ENCODE measurements at regions not wholly inside any gene's neighbourhood (a gene's known extent, or its start where the extent isn't known, plus 50 kb on each side); places are given as distances from the start of the nearest gene placed in this dataset.
"Not testable (repeated sequence)": the region's sequence is repeated elsewhere in the genome, so short reads cannot be mapped to it uniquely, and the experiment has no call there.

DNA sequence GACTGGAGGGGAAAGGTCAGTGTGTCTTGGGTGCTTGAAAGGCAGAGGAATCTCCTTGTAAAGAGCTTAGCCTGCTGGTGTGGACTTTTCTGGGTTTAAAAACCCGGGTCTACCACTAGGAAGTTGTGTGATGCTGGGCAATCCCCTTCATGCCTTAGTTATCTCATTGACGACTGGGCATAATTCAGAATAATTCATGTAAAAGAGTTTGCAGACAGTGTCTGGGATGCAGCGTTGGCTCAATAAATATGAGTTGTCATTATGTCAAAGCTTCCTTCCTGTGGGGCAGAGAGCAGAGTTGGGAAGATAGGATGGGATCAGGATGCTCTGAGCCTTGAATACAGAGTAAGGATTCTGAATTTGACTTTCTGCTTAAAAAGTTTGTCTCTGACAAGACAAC lies 196.4 kb downstream of the ADRA2A start:
- DNase-seq = no peak

DNA sequence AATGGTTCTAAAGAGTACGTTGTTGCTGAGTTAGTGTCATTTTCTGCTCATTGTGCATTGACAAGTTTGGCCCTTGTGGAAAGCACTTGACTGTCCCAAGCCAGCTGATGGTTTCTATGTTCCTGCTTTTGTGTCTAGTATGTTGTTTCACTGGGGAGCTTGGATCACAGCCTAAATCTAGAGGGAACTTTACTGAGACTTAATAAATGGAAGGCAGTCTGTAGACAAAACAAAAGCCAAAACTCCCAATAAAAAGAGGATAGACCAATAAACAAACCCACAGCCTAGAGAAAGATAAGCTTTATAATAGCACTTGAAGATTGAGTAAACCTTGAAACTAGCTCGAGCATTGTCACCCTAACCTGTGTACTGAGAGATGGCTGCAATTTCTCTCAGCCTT lies 196.8 kb downstream of the ADRA2A start:
- DNase-seq = no peak

DNA sequence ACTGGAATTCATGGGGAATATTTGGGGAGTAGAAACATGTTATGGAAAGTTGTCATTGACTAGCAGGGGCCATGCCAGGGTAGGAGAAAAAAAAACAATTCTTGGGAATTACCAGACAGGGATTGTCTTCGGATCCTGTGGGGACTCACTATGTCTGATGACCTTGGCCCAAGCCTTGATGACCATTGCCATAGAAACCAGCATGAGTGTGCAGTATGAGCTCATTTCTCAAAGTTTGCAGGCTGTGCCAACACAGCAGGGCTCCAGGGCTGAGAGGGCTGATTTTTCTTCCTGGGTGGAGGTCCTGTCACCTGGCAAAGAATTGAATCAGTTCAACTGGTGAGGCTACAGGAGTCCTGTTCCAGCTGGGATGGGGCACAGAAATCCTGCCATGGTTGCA lies 198.3 kb downstream of the ADRA2A start:
- no peak for DNase-seq

DNA sequence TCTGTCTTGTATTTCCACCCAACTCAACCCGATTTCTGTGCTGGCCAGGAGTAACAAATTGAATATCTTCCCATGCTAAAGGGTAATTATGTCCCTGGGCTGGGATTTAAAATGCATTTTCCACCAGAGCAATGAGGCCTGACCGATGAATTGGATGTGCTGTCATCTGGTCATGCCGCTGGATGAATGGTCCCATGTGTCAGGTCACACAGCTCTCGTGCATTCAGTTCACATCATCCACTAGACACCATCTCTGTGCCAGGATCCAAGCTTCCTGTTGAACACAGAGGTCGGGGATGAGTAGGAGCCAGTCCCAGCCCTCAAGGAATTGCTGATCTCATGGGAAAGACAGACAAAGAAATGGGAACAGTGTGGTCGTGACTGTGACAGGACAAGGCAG lies 200.8 kb downstream of the ADRA2A start:
- no peak for DNase-seq

DNA sequence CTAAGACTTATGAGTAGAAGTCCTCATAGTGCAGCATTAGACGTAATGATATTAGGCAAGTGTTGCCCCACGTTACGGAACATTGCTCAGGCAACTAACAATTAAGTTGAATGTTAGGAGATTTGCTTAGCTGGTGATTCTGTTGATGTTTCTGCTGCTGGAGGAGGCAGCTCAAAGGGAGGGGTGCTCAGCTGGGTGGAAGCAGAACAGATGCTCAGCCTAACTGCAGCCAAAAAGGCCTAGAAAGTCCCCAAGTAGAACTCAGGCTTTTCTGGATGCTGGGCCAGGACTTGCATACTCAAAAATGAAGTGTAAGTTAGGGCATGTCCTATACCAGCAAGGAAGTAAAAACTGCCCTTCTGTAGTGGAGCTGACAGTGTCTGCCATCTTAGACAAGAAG lies 201.4 kb downstream of the ADRA2A start:
- DNase-seq = no peak

DNA sequence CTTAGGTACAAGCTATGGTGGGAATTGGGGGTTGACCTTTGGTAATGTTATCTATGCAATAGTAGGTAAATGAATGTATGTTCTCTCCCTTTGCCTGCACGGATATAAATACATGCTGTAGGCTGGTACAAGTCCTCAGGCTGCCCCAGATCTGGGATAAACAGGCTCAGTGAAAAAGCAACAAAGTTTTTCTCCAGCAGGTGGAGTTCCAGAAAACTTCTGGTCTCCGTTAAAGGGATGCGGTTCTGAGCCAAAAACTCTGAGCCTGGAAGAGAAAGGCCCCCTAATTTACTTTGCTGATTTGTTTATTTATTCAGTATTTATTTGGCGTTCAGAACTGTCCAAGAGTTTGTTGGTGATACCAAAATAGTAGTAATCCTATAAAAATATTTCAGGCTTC lies 204.7 kb downstream of the ADRA2A start:
- DNase-seq = no peak

DNA sequence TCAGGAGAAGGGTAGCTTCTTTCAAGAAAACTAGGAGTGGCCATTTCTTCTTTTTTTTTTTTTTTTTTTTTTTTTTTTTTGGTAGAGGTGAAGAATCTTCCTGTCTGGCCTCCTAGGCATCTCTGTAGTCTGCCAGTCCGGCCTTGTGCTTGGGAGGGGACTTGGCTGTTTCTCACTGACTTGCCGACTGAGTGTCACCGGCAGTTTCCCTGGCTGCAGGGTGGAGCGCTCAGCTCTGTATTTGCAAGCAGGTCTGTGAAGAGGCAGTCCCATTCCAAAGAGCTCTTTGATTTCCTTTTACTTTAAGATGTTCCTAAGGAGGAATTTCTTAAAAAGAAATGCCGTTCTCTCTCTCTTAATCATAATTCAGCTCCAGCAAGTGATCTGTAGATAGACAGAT lies 212.6 kb downstream of the ADRA2A start:
- DNase-seq = no peak

DNA sequence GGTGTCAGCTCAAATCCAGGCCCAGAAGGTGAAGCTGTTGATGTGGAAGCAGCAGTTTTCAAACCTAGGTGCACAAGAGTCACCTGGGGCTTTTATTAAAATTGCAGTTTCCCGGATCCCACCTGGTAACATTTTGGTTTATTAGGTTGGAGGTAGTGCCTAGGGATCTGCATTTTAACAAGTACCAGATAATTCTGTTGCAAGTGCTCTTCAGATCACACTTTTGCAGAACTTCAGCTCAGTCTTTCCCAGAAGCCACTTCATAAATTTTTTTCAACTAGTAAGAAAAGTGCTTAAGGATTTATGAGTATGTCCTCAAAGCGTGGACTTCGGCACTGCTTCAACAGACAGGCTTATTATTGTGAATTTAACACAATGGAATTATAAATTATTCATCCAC lies 213.8 kb downstream of the ADRA2A start:
- no peak for DNase-seq

DNA sequence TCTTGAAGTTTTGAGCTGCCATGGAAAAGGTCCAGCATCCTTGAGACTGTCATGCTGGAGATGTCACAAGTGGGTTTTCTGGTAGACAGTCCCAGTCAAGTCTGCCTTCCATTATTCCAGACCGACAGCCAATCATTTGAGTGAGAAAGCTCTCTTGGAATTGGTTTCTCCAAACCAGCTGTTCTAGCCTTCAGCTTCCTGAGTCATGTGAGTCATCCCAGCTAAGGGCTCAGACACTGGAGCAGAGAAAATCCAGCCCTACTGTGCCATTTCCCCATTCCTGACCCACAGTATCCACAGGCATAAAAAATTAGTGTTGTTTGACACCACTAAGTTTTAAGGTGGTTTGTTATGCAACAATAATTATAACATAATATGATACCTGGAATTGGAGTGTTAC lies 219.0 kb downstream of the ADRA2A start:
- DNase-seq = no peak

DNA sequence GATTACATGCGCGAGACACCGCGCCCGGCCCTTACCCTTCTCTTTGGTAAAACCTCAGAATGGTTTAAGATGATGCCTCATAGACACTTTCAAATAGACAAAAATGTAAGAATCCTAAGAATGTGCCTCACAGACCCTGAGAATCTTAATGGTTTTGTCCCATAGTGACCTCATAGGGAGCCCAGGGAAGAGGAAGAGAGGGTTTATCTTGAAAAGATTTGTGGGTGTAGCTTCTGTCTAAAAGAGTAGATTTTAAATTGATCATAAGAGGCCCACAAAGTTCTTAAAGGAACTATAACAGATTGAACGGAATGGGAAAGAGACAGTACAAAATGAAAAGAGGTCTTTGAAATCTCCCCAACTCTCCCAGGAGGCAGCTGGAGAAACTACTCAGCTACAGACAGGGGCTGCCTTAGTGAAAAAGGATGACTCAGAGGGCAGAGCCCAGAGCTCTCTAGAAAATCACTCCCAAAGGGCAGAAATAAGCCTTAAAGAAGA lies 220.6 kb downstream of the ADRA2A start:
- no peak for DNase-seq

DNA sequence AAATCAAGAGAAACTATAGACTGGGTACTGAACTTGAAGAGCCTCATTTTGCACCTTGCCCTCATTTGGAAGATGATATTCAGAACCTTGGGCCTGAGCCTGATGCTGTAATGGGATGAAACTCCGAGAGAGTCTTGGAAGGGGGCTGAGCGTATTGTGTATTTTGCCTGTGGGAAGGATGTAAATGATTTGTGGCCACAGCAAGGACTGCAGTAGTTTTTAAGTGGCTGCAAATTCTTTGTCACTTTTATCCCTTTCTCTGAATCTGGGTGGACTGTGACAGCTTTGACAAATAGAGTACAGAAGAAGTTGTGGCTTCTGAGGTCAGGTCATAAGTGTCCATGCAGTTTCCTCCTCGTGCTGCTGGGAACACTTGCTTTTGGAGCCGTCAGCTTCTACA lies 221.2 kb downstream of the ADRA2A start:
- no peak for DNase-seq

DNA sequence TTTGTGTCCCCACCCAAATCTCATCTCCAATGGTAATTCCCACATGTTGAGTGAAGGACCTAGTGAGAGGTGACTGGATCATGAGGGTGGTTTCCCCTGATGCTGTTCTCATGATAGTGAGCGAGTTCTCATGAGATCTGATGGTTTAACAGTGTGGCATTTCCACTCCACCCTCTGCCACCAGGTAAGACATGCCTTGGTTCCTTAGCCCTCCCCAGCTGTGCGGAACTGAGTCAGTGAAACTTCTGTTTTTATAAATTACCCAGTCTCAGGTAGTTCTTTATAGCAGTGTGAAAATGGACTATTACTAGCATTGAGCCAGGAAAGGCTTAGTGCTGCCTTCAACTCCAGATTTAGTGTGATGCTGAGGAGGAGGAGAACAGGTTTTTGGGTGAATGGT lies 222.2 kb downstream of the ADRA2A start:
- no peak for DNase-seq

DNA sequence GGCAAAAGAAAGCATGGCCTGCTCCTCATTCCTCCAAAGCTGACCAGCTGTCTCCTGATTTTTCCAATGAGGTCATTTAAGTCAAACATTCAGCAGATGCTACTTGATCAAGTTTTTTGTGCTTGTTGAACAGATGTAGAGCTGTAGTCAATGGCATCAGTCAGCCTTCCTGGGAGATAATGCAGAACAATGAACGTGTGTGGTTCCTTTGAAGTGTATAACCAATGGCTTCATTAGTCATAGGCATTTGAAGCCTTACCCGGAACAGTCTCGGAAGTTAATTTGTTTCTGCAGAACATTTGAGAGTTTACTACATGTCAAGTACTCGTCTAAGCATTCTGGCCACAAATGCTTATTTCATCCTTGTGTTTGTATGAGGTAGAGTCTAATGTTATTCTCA lies 227.1 kb downstream of the ADRA2A start:
- DNase-seq = no peak

DNA sequence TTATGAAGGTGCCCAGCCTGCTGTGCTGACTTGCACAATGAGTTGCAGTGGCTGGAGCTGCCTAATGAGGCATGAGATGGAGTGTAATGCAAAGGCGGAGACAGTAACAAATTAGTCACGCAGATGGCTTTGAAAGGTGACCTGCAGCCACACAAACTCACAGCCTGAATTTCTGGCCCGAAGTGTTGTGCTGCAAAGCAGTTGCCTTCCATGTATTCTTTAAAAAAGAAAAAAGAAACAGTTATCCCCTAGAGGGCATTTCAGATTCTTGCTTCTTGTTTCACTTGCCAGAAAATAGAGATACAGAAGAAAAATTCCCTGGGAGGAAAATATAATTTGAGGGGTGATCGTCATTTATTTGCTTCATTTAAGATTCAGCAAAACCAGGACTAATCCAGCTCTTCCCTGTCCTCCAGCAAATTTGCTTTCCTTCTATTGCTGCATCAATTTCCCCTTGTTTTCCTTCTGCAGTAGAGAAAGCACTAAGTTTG lies 239.9 kb downstream of the ADRA2A start:
- no peak for DNase-seq

DNA sequence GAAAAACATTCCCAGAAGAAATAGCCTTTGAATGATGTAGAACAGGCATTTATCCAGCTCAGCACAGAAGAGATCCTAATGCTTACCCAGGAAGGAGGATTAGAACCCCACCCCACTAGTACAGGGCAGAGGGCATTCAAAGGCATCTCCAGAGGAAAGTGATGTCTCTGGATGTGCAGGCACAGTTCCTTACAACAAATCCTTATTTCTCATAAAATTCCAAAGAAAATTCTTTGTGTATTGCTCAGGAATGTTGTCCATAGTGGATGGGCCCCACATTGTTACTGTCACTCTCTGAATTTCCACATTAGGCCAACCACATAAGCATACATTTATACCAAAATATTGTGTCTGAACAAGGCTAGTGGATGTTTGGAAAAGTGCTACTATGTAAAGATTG lies 243.0 kb downstream of the ADRA2A start:
- DNase-seq = no peak

DNA sequence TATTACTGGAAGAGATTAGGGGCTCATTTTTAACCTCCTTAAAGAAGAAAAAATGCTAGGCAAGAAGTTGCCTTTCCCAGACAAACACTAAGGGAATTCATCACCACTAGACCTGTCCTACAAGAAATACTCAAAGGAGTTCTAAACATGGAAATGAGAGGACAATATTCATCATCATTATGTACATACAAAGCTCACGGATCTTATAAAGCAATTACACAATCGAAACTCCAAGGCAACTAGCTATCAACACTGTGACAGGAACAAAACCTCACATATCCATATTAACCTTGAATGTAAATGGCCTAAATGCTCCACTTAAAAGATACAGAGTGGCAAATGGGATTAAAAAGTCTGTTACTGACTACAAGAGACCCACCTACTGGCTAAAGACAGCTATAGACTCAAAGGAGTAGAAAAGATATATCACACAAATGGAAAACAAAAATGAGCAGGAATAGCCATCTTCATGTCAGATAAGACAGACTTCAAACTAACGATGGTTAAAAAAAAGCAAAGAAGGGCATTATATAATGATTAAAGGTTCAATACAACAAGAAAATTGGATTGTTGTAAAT lies 246.6 kb downstream of the ADRA2A start:
- DNase-seq = no peak

DNA sequence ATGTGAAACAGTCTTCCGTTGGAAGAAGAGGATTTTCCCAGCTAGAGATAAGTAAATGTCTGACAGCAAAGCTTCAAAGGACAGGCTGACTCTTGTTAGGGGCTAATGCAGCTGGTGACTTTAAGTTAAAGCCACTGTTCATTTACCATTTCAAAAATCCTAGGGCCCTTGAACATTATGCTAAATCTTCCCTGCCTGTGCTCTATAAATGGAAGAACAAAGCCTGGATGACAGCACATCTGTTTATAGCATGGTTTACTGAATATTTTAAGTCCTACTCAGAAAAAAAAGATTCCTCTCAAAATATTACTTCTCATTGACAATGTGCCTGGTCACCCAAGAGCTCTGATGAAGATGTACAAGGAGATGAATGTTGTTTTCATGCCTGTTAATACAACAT lies 255.3 kb downstream of the ADRA2A start:
- not testable (repeated sequence) for DNase-seq

DNA sequence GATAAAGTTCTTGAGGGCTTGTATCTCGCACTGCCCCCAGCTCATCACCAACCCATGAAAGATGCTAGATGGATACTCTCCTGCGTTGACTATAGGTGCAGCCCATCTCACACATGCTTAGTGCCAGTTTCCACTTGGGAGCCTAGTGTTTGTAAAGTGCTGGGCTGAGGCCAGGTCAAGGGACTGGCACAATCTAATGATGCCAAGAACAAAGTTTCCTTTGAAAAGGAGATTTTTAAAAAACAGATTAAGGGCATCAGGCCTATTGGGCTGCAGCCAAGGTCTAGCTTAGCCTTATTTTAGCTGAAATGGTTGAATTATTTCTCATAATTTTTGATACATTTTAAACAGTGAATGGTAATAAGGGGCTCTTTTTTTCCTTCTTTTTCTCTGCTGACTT lies 259.0 kb downstream of the ADRA2A start:
- DNase-seq = no peak

DNA sequence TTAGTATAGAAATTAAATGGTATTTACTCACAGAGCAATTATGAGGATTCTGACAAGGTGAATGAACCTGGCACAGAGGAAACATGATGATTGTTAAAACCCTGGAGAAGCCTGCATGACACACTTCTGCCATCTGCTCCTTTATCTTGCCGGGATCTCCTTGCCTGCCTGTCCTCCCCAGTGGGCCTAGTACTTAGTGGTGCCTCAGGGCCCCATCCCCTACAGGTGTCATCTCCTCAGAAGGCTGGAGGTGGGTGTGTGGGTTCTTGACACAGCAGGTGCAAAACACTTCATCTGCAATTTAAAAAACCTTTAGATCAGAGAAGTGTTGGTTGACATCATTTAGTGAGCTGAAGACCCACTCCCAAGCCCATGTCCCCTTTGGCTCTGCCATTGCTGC lies 261.2 kb downstream of the ADRA2A start:
- no peak for DNase-seq

DNA sequence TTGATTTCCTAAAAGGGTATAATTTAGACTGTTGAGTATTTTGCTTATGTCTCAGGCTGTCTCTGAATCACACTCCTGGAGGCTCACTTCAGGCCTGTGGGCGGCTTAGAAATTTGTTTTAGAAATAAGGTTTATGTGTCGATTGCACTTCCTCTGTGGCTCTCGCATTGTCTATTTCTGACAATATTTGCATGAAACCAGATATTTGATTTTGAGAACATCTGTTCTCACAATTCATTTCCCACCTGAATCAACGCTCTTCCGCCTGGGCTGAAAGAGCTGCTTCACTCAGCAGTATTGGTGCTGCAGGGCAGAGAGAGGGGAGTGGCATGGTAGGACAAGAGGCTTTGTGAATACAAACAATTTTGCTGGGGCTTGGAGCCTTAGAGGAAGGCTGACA lies 262.0 kb downstream of the ADRA2A start:
- no peak for DNase-seq

DNA sequence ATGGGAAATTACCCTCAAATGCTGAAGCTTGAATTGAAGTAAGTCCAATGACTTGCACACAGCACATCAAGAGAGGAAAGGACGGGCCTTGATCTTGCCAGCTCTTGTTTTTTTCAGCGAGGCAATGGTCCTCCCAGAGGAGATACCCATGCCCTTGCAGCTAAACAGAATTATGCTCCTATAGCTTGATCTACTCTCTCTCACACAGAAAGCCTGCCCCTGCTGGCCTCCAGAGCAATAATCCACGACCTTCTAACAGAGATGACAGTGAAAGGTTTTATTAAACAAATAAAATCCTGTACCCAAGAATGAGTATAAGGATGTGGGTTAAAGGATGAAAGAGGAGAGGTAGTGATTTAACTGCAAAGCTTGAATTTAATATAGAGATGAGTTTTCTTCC lies 268.0 kb downstream of the ADRA2A start:
- DNase-seq = no peak

DNA sequence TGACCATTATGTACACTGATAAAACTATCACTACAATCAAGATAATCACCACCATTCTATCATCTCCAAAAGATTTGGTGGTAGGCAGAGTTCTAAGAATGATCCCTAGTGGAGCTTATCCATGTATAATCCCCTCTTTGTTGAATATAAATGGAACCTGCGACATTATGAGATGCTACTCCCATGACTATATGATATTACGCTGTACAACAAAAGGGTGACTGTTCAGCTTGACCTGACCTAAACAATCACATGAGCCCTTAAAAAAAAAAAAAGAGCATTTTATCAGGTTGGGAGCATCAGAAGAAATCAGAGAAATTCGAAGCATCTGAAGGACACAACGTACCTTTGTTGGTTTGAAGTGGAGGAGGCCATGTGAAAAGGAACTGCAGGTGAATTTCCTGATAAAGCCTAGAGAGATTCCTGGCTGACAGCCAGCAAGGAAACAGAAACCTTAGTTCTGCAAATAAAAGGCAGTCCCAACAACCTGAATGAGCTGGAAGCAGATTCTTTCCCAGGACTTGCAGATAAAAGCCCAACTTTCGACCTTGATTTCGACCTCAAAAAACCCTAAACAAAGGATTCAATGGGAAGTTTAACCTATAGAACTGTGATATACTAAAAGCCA lies 270.7 kb downstream of the ADRA2A start:
- no peak for DNase-seq

DNA sequence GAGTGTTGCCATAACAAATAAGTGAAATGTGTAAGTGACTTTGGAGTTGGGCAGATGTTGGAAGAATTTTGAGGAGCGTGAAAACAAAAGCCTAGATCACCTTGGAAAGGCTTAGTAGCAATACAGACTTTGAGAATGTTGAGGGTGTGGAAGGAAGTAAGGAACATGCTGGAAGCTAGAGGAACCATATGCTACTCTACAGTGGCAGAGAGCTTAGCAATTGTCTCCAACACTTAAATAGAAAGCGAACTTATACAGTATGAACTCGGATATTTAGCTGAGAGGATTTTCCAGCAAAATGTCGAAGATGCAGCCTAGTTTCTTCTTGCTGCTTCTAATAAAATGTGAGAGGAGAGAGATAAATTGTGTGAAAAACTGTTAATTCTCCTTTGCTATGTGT lies 271.2 kb downstream of the ADRA2A start:
- DNase-seq = no peak

DNA sequence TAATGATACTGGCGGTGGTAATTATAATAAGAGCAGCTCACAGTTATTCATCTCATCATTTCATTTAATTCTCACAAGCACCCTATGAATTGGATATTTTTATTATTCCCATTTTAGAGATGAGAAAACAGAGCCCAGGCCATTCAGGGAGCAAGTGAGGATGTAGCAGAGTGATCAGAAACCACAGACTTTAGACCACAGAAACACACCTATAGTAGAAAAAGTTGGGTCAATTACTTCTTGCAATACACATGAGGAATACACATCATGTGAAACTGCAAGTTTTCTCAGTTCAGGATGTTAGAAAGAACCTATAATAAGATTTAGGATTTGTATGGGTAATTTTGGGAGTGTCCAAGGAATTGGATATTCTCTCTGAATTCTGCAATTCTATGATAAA lies 278.0 kb downstream of the ADRA2A start:
- no peak for DNase-seq

DNA sequence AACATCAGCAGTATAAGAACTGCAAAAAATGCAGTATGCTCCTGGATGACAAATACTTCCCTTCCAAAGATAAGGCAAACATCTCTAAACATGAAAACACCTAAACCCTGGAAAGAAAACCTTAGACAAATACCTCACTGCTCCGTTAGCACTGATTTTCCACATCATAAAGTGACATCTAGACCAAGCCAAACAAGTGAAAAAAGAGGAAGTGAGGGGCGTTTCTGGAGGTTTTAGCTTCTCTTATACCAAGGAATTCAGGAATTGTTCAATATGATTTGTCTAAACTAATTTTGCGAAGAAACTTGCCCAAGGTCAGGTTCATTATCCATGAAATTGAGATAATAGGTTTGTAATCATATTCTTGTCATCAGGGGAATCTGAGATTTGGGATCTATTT lies 279.7 kb downstream of the ADRA2A start:
- no peak for DNase-seq
